ENCODE measurements at regions not wholly inside any gene's neighbourhood (a gene's known extent, or its start where the extent isn't known, plus 50 kb on each side); places are given as distances from the start of the nearest gene placed in this dataset.
"Not testable (repeated sequence)": the region's sequence is repeated elsewhere in the genome, so short reads cannot be mapped to it uniquely, and the experiment has no call there.

DNA sequence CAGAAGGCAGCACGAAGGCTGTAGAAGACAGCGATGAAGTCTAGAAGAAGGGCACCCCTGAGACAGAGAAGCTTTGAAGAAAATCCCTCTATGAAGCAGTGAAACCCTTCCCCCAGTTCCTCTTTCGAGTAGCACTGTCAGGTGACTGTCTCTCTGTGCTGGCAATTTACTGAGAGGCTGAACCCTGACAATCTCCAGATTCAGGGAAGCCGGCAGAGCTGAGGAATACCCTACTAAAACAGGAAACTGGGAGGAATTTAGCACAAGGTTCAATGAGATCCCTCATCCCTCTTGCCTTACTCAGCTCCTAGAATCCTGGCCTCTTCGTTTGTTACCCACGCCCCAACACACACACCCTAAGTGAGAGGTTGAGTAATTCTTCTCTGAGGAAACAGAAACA is 239.7 kb upstream of the NOCT start:
- in situ Hi-C loops (cut with MboI; ENCODE audit: low sequenced_read_pairs), result no loop called here
- H3K4me3 ChIP-seq, result no peak overlapping the region

DNA sequence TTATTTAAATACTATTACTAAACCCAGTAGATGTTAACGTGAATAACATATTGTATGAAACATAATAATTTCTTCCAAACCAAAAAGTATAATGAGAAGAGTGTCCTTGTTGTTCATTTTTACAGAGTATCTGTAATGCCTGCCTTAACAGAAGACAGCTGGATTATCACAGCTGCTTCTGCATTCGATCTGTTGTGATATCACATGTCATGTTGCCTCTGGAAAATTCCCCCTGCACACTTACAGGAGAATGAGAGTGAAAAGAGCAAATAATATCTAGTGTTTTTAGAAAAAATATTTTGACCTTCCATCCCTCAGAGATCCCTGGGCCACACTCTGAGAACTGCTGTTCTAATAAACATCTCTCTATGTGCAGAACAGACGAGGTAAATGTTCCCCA is 240.1 kb upstream of the NOCT start:
- in situ Hi-C loops (cut with MboI; ENCODE audit: low sequenced_read_pairs), result no loop called here
- Histone ChIP-seq H3K9me3 (no peaks in the 10 kb centered on the region), H3K36me3 (replicated peaks) (no peaks in the 10 kb centered on the region), H3K4me1 (no peaks in the 10 kb centered on the region), H3K4me3 (no peak overlapping the region), H3K27me3 (ENCODE audit: low read depth) (no peaks in the 10 kb centered on the region)
- DNase-seq (ENCODE audit: low spot score in 2 of 2), result no peak

More for the DNA sequence above, 239.7 kb upstream of the NOCT start:
- H3K4me1 ChIP-seq, result no peaks in the 10 kb centered on the region
- no peaks in the 10 kb centered on the region for H3K36me3 ChIP-seq (replicated peaks)
- DNase-seq (ENCODE audit: low spot score in 2 of 2), result no peak
- H3K9me3 ChIP-seq, result no peaks in the 10 kb centered on the region
- H3K27me3 ChIP-seq (ENCODE audit: low read depth), result no peaks in the 10 kb centered on the region

DNA sequence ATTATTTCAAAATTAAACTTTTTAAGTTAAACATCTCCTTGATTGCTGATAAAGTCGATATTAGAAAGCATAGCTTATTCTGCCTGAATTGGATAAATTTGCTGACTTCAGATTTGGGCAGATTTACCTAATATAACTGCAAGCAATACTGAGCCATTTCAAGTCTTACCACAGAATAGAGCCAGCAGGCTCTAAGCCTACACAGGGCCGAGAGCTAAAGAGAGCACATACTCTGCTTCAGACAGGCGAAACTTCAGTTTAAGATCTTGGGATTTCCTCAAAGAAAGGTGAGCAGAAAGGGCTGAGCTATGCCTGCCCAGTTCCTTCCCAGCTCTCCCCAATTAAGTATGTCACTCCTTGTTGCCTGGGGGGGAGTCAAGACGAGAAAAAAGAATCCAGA is 240.6 kb upstream of the NOCT start:
- no peaks in the 10 kb centered on the region for H3K36me3 ChIP-seq (replicated peaks)
- H3K4me1 ChIP-seq, result no peaks in the 10 kb centered on the region
- no peak overlapping the region for H3K4me3 ChIP-seq
- DNase-seq (ENCODE audit: low spot score in 2 of 2), result no peak
- no peaks in the 10 kb centered on the region for H3K27me3 ChIP-seq (ENCODE audit: low read depth)
- H3K9me3 ChIP-seq, result no peaks in the 10 kb centered on the region
- in situ Hi-C loops (cut with MboI; ENCODE audit: low sequenced_read_pairs), result no loop called here

DNA sequence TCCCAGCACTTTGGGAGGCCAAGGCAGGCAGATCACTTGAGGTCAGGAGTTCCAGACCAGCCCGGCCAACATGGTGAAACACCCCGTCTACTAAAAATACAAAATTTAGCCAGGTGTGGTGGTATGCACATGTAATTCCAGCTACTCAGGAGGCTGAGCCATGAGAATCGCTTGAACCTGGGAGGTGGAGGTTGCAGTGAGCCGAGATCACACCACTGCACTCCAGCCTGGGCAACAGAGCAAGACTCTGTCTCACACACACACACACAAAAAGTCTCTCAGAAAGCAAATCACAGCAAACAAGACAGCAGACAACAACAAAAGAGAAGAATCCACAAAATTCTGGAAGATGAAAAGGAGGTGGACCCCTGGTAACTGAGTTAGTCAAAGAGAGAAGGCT is 241.5 kb upstream of the NOCT start:
- in situ Hi-C loops (cut with MboI; ENCODE audit: low sequenced_read_pairs); H3K36me3 ChIP-seq (replicated peaks); DNase-seq (ENCODE audit: low spot score in 2 of 2); H3K4me1 ChIP-seq; H3K4me3 ChIP-seq; H3K9me3 ChIP-seq; H3K27me3 ChIP-seq (ENCODE audit: low read depth): not testable (repeated sequence)

DNA sequence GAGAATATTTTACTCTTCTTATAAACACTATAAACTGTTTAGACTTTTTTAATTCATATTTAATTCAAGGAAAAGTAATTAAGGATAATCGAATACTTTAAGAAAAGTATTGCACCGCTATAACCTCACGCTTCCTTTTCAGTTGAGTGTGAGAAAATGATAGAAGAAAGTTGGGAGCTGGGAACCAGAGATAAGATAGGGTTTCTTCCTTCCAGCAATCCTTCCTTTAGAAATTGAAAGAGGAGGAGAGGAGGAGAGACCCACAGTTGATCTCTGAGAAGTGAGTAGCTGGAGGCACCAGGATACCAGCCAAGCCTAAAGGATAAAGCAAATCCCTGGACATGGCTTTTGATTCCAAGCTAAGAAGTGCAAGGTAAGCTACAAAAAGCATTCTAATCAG is 242.3 kb upstream of the NOCT start:
- no peaks in the 10 kb centered on the region for H3K9me3 ChIP-seq
- H3K4me3 ChIP-seq, result no peak overlapping the region
- H3K36me3 ChIP-seq (replicated peaks), result no peaks in the 10 kb centered on the region
- in situ Hi-C loops (cut with MboI; ENCODE audit: low sequenced_read_pairs), result no loop called here
- DNase-seq (ENCODE audit: low spot score in 2 of 2), result no peak
- no peaks in the 10 kb centered on the region; the same call in 1 of the 2 replicates for H3K27me3 ChIP-seq (ENCODE audit: low read depth)
- no peaks in the 10 kb centered on the region for H3K4me1 ChIP-seq

DNA sequence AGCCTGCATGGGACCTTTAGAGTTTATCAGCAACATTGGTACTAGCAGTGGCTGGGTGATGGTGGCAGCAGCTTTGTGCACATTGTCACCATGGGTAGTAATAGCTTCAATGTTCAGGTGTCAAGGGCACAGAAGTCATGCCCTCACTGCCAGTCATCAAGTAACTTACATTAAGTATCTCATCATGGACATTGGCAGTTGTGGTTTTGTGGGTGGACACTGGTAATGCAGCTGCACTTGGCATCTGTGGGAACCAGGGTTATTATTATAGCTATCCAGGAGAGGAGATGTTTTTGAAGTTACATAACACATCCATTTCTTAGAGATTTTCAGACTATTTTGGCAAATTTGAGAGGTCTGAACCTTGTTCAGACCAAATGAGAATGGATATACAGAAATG is 243.2 kb upstream of the NOCT start:
- no peak for DNase-seq (ENCODE audit: low spot score in 2 of 2)
- Histone ChIP-seq H3K27me3 (ENCODE audit: low read depth) (no peaks in the 10 kb centered on the region; the same call in 1 of the 2 replicates), H3K4me3 (no peak overlapping the region)

DNA sequence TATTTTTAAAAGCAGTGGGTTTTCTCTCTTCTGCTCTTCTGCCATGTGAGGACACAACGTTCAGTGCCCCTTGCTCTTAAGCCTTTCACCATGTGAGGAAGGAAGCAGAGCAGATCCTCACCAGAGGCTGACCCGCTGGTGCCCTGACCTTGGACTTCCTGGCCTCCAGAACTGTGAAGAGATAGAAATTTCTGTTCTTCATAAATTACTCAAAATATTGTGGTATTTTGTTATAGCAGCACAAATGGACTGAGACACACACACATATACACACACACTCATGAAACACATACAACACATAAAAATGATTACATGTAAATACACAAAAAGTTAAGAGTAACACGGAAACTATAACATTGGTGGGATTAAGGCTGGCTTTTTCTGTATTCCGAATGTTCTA is 244.8 kb upstream of the NOCT start:
- in situ Hi-C loops (cut with MboI; ENCODE audit: low sequenced_read_pairs), result no loop called here
- H3K4me3 ChIP-seq, result no peak overlapping the region

More for the DNA sequence above, 243.2 kb upstream of the NOCT start:
- no peaks in the 10 kb centered on the region for H3K9me3 ChIP-seq
- H3K4me1 ChIP-seq, result no peaks in the 10 kb centered on the region
- H3K36me3 ChIP-seq (replicated peaks), result no peaks in the 10 kb centered on the region
- in situ Hi-C loops (cut with MboI; ENCODE audit: low sequenced_read_pairs), result no loop called here

DNA sequence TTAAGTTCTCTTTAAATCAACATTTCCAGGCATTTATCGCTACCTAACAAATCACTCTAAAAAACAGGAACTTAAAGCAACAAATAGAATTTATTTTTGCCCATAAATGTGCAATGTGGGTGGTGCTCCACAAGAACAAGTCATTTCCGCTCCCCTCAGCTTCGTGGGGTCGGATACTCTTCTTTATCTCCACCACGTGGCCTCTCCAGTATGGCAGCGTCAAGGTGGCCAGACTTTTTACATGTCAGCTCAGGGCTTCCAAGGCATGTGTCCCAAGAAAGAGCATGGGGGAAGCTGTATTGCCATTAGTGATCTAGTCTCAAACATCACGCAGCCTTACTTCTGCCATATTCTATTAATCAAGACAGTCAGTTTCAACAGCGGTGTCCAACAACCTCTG is 249.2 kb upstream of the NOCT start:
- no peak for DNase-seq (ENCODE audit: low spot score in 2 of 2)
- in situ Hi-C loops (cut with MboI; ENCODE audit: low sequenced_read_pairs), result no loop called here
- Histone ChIP-seq H3K4me1 (no peaks in the 10 kb centered on the region), H3K36me3 (replicated peaks) (no peaks in the 10 kb centered on the region), H3K4me3 (no peak overlapping the region), H3K27me3 (ENCODE audit: low read depth) (peaks cover 5% of the 10 kb centered on the region; the same call in 1 of the 2 replicates), H3K9me3 (no peaks in the 10 kb centered on the region)

More for the DNA sequence above, 244.8 kb upstream of the NOCT start:
- no peaks in the 10 kb centered on the region for H3K9me3 ChIP-seq
- H3K4me1 ChIP-seq, result no peaks in the 10 kb centered on the region
- H3K27me3 ChIP-seq (ENCODE audit: low read depth), result no peaks in the 10 kb centered on the region; the same call in 1 of the 2 replicates
- H3K36me3 ChIP-seq (replicated peaks), result no peaks in the 10 kb centered on the region
- no peak for DNase-seq (ENCODE audit: low spot score in 2 of 2)

DNA sequence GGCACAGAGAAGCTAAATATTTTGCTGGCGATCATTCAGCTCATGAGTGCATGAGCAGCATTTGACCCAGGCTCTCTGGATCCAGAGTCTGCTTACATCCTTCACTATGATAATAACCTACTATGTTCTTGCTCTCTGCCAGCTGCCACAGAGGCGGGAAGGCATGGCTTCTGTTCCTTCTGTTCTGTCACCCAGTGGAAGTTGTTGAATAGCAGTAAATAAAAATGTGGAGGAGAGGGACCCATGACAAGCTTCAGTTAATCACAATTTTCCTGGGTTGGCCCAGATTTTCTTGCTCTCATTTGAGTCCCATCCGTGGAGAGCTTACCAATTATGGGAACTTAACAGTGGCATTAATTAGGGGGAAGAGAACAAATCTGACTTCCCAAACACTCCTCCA is 250.1 kb upstream of the NOCT start:
- no peak overlapping the region for H3K4me3 ChIP-seq
- in situ Hi-C loops (cut with MboI; ENCODE audit: low sequenced_read_pairs), result no loop called here
- H3K9me3 ChIP-seq, result no peaks in the 10 kb centered on the region

DNA sequence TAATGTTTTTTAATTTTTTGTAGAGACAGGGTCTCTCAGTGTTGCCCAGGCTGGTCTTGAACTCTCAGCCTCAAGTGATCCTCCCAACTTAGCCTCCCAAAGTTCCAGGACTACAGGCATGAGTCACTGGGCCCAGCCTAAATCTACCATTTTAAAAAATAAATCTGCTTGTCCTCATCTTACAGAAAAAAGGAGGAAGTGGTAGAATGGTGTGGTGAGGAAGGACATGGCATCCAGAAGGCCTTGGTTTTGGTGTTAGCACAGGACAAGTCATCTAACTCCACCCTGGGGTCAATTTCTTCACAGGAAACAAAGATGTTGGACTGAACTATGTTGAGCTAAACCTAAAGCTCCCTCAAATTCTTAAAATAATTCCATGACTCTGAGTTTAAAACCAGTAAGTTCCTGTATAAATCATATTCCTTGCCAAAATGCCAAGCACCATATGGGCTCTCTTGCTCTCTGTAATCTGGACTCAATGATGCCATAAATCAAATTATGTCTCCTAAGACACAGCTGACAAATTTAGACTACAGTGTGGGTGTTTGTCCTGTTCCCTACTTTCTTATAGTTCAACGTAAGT is 253.9 kb upstream of the NOCT start:
- Histone ChIP-seq H3K36me3 (replicated peaks) (no peaks in the 10 kb centered on the region), H3K4me3 (no peak overlapping the region), H3K9me3 (no peaks in the 10 kb centered on the region), H3K27me3 (ENCODE audit: low read depth) (peaks cover 5% of the 10 kb centered on the region; the same call in 1 of the 2 replicates), H3K4me1 (no peaks in the 10 kb centered on the region)
- DNase-seq (ENCODE audit: low spot score in 2 of 2), result no peak
- in situ Hi-C loops (cut with MboI; ENCODE audit: low sequenced_read_pairs), result no loop called here

More for the DNA sequence above, 250.1 kb upstream of the NOCT start:
- Histone ChIP-seq H3K27me3 (ENCODE audit: low read depth) (peaks cover 5% of the 10 kb centered on the region; the same call in 1 of the 2 replicates), H3K36me3 (replicated peaks) (no peaks in the 10 kb centered on the region), H3K4me1 (no peaks in the 10 kb centered on the region)
- DNase-seq (ENCODE audit: low spot score in 2 of 2), result no peak

DNA sequence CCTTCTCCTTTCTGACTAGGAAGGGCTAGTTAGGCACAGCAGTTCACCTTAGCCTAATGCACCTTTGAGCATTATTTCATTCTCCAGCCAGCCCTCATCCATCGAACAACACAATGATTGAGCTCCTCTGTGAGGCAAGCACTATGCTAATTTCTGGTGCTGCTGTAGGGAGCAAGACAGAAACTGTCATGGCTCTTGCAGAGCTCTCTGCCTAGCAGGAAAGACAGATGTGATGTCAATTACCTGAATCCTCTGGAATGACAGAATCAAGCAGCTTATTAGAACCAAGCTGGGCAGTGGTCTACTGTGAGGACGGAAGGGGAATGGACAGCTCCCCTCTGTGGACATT is 256.1 kb upstream of the NOCT start:
- Histone ChIP-seq H3K27me3 (ENCODE audit: low read depth) (no peaks in the 10 kb centered on the region), H3K36me3 (replicated peaks) (no peaks in the 10 kb centered on the region), H3K9me3 (no peaks in the 10 kb centered on the region), H3K4me1 (no peaks in the 10 kb centered on the region), H3K4me3 (no peak overlapping the region)
- DNase-seq (ENCODE audit: low spot score in 2 of 2), result no peak
- in situ Hi-C loops (cut with MboI; ENCODE audit: low sequenced_read_pairs), result no loop called here

DNA sequence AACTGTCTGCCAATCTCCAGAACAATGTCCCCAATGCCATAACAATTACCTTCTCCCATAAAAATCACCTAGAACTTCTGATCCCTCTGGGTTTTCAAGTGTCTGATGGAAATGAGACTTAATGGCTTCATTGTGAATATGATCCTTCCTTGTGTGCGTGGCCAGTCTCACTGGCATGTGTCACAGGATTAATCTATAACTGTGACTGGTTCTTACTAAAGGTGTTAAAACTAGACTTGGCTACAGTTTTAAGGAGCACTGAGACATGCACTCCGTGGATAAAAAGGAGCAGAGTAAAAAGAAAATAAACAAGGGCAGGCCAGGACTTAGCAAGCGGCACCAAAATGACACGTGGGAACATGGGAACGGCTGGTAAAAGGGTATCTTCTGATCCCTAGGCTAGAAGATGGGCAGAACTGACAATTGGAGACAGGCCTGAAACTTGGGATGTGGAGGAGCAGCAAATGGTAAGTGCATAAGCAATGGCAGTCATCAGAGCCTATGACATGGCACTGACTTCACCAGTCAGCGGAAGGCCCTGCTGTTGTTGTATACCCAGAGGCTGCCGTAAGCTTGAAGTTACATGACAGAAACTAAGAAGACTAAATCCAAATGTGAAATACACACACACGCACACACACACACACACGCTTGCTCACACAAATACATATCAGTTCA is 256.6 kb upstream of the NOCT start:
- Histone ChIP-seq H3K36me3 (replicated peaks) (no peaks in the 10 kb centered on the region), H3K27me3 (ENCODE audit: low read depth) (no peaks in the 10 kb centered on the region), H3K9me3 (no peaks in the 10 kb centered on the region), H3K4me1 (no peaks in the 10 kb centered on the region), H3K4me3 (no peak overlapping the region)
- in situ Hi-C loops (cut with MboI; ENCODE audit: low sequenced_read_pairs), result no loop called here
- no peak for DNase-seq (ENCODE audit: low spot score in 2 of 2)

DNA sequence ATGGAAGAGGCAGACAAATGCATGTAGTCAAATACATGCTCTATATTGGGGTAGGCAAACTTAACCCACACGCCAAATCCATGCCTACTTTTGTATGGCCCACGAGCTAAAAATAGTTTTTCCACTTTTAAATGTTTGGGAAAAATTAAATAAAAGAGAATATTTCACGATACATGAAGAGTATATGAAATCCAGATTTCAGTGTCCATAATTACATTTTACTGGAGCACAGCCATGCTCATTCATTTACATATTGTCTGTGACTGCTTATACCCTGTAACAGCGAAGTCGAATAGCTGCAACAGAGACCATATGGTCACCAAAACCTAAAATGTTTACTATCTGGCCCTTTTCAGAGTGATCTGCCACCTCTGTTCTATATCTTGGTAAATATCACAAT is 257.4 kb upstream of the NOCT start:
- Histone ChIP-seq H3K4me3 (no peak overlapping the region), H3K4me1 (no peaks in the 10 kb centered on the region), H3K9me3 (no peaks in the 10 kb centered on the region), H3K27me3 (ENCODE audit: low read depth) (no peaks in the 10 kb centered on the region), H3K36me3 (replicated peaks) (no peaks in the 10 kb centered on the region)
- no peak for DNase-seq (ENCODE audit: low spot score in 2 of 2)
- in situ Hi-C loops (cut with MboI; ENCODE audit: low sequenced_read_pairs), result no loop called here

DNA sequence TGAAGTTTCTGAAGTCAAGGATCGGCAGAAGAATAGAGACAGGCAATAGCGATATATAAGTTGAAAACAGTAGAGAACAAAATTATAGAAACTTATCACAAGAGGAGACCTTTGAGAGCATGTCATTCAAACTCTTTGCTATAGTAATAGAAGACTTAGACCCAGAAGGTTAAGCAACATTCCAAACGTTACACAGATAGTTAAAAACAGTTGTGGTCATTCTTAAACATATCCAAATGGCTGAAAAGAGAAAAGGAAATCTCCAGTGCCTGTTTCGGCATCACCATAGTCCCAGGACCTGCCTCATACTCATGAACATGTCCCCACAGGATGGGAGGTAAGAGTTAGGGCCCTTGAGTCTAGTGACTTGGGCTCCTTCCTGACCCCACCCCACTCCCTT is 258.1 kb upstream of the NOCT start:
- no peaks in the 10 kb centered on the region for H3K27me3 ChIP-seq (ENCODE audit: low read depth)
- no peaks in the 10 kb centered on the region for H3K36me3 ChIP-seq (replicated peaks)
- in situ Hi-C loops (cut with MboI; ENCODE audit: low sequenced_read_pairs), result no loop called here
- no peaks in the 10 kb centered on the region for H3K9me3 ChIP-seq
- DNase-seq (ENCODE audit: low spot score in 2 of 2), result no peak
- no peak overlapping the region for H3K4me3 ChIP-seq
- no peaks in the 10 kb centered on the region for H3K4me1 ChIP-seq

DNA sequence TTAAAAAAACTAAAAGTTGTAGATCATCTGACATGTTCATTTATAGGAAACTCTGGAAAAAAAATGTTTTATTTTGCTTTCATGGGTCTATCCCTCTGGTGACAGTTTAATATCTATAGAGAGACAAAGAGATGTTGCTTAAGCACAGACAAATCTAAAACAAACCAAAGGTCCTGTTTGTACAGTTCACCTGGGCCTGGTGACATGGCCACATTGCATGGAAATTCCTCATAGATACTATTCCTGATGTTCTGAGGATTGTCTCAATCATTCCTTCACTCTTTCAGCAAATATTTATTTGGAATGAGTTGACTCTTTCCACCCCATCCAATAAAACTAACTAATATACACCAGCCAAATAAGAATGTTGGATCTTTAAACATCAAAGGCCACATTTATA is 259.1 kb upstream of the NOCT start:
- H3K27me3 ChIP-seq (ENCODE audit: low read depth), result no peaks in the 10 kb centered on the region
- in situ Hi-C loops (cut with MboI; ENCODE audit: low sequenced_read_pairs), result no loop called here
- no peaks in the 10 kb centered on the region for H3K9me3 ChIP-seq
- H3K36me3 ChIP-seq (replicated peaks), result no peaks in the 10 kb centered on the region
- no peaks in the 10 kb centered on the region for H3K4me1 ChIP-seq
- no peak for DNase-seq (ENCODE audit: low spot score in 2 of 2)
- H3K4me3 ChIP-seq, result no peak overlapping the region
